Activated CD4-positive, alpha-beta memory T cell treated with anti-CD3 and anti-CD28 coated beads for 36 hours (primary cell): ENCODE measurements at regions not wholly inside any gene's neighbourhood (a gene's known extent, or its start where the extent isn't known, plus 50 kb on each side); places are given as distances from the start of the nearest gene placed in this dataset.

Experiments
- CTCF ChIA-PET: fragments of 350-600 bp; sonication (Branson Sonifier 250); formaldehyde crosslinking; loops from one replicate; lab custom pipeline; 2021; ENCODE audit warnings: antibody characterized with exemption, inconsistent platforms; lab: Charles Lee
- POLR2A ChIA-PET: fragments of 350-600 bp; sonication (Branson Sonifier 250); formaldehyde crosslinking; loops from one replicate; lab custom pipeline; 2021; ENCODE audit warnings: antibody characterized with exemption; lab: Charles Lee
- DNase-seq: peaks from one replicate; pipeline ENCODE4 v3.0.0-alpha.2; 2020
- H3K27ac Mint-ChIP-seq: one replicate; pipeline ENCODE4 v1.8.0; 2021; ENCODE audit warnings: mixed read lengths
- H3K27me3 Mint-ChIP-seq: one replicate; pipeline ENCODE4 v1.8.0; 2021; ENCODE audit warnings: mixed read lengths
- H3K36me3 Mint-ChIP-seq: one replicate; pipeline ENCODE4 v1.8.0; 2021; ENCODE audit warnings: mixed read lengths
- H3K4me1 Mint-ChIP-seq: one replicate; pipeline ENCODE4 v1.8.0; 2021; ENCODE audit warnings: low read depth, mixed read lengths
- H3K4me3 Mint-ChIP-seq: one replicate; pipeline ENCODE4 v1.8.0; 2021; ENCODE audit warnings: mild to moderate bottlenecking, mixed read lengths
- H3K9me3 Mint-ChIP-seq: one replicate; pipeline ENCODE4 v1.8.0; 2021; ENCODE audit warnings: mixed read lengths
- intact Hi-C: fragments of 100-400 bp; cut with micrococcal nuclease; formaldehyde crosslinking; loops from one replicate; pipeline ENCODE4 v1.15.1; 2023

DNA sequence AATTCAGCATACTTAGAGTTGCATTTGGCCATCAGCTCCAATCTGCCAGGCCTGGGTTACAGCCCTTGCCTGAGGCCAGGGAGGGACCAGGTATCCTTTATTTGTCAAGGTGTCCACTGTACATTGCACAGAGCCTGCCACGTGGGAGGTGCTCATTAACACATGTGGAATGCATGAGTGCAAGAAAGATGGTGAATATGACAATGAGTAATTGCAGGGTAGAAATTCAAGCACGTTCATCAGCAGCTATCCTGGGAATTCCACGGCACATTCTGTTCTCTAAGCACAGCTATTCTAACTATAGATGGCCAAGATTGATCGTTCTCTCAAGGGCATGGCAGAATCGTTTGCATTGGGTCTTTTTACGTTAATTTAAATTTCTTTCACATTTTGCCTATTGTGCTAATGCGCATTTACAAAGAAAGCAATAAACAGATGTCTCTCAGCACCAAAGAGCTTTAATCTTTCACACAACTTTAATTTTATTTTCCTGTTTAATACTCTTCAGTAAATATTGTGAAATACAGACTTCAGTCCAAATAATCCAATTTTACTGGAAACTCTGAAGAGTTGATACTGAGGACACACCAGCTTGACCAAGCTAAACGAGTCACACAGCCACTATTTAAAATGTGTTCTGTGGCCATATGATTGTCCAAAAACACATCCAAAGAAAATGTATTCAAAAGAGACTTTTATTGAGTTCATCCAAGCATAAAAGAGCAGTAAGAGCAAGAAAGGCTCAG, 1025.7 kb upstream of the TMEM132C start:
- no peak overlapping the region for H3K27ac Mint-ChIP-seq
- H3K4me3 Mint-ChIP-seq: no peak overlapping the region
- intact Hi-C loops: no loop called here
- H3K4me1 Mint-ChIP-seq: no peaks in the 10 kb centered on the region
- H3K36me3 Mint-ChIP-seq: no peaks in the 10 kb centered on the region
- POLR2A ChIA-PET: no interaction called here
- no peaks in the 10 kb centered on the region for H3K9me3 Mint-ChIP-seq
- DNase-seq: no peak
- CTCF ChIA-PET: no interaction called here
- peaks cover 6% of the 10 kb centered on the region for H3K27me3 Mint-ChIP-seq

DNA sequence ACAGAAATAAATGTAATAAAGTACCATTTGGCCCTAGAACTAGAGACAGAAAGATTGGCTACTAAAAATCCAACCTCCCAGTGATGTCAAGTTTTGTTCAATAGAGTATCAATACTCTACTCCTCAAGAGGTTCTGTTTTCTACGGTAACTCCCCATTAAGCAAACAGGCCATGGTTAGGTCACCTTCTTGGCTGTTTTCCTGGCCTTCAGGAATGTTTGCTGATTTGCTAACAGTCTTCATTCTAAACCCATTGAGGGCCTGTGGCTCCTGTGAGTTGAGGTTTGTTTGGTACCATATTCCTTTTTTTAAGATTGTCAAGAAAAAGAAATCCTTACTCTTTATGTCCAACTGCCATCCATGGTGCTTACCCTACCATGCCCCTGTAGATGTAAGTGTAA, 1022.0 kb upstream of the TMEM132C start:
- Mint-ChIP-seq H3K27me3 (peaks cover 6% of the 10 kb centered on the region), H3K9me3 (no peaks in the 10 kb centered on the region), H3K36me3 (no peaks in the 10 kb centered on the region), H3K4me1 (no peaks in the 10 kb centered on the region), H3K4me3 (no peak overlapping the region), H3K27ac (no peak overlapping the region)
- ChIA-PET CTCF (no interaction called here), POLR2A (no interaction called here)
- no peak for DNase-seq
- intact Hi-C loops: no loop called here

DNA sequence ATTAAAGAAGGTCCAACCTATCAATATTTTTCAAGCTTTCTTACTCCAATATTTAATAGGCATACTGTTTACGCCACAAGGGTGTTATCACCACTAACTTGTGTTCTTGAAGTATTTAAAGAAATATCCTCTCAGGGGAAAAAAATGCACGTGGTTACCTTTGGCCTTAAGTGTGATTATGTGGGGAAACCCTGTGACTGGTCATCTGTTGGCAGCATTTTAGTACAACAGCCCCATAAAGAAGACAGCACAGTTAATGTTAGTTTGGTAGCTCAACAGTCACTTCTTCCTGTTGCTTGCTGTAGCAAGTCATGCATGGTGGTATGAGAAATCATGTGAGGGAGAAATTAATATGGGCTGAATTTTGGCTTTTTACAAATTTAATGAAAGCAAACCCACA, 1021.5 kb upstream of the TMEM132C start:
- no peak for DNase-seq
- H3K4me1 Mint-ChIP-seq: no peaks in the 10 kb centered on the region
- no peak overlapping the region for H3K4me3 Mint-ChIP-seq
- intact Hi-C loops: no loop called here
- no peaks in the 10 kb centered on the region for H3K36me3 Mint-ChIP-seq
- ChIA-PET CTCF (no interaction called here), POLR2A (no interaction called here)
- H3K9me3 Mint-ChIP-seq: no peaks in the 10 kb centered on the region
- H3K27me3 Mint-ChIP-seq: peaks cover 6% of the 10 kb centered on the region
- H3K27ac Mint-ChIP-seq: no peak overlapping the region

DNA sequence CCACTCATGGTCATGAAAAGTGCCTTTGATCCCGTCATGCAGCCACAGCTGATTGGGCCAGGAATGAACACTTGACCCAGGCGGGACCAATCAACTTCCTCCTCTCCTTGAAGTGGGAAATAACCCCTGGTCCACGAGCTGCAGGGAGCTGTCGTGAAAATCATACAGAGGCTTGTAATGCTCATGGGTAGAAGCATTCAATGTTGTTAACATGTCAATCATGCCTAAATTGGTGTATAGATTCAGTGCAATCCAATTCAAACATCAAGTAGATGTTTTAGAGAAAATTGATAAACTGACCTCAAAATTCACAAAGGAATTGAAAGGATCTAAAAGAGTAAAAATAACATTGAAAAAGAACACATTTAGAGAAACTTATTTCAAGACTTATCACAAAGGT, 1019.0 kb upstream of the TMEM132C start:
- no peaks in the 10 kb centered on the region for H3K9me3 Mint-ChIP-seq
- POLR2A ChIA-PET: no interaction called here
- H3K36me3 Mint-ChIP-seq: no peaks in the 10 kb centered on the region
- no peaks in the 10 kb centered on the region for H3K4me1 Mint-ChIP-seq
- no peak overlapping the region for H3K4me3 Mint-ChIP-seq
- intact Hi-C loops: no loop called here
- no peak overlapping the region for H3K27ac Mint-ChIP-seq
- peaks cover 3% of the 10 kb centered on the region for H3K27me3 Mint-ChIP-seq
- CTCF ChIA-PET: no interaction called here
- no peak for DNase-seq

DNA sequence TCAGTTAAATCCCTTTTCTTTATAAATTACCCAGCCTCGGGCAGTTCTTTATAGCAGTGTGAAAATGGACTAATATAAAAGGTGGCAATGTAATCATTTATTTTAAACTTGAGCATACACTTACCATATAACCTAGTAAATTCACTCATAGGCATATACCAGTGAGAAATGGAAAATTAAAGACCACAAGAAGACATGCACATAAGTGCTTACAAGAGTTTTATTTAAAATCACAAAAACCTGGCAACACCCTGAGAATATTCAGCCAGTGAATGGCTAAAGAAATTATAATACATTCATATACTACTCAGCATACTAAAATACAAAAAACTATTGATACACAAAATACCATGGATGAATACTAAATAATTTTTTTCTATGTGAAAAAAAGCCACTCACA, 1017.5 kb upstream of the TMEM132C start:
- CTCF ChIA-PET: no interaction called here
- DNase-seq: no peak
- peaks cover 3% of the 10 kb centered on the region for H3K27me3 Mint-ChIP-seq
- POLR2A ChIA-PET: no interaction called here
- H3K4me3 Mint-ChIP-seq: no peak overlapping the region
- no peaks in the 10 kb centered on the region for H3K9me3 Mint-ChIP-seq
- H3K36me3 Mint-ChIP-seq: no peaks in the 10 kb centered on the region
- no peak overlapping the region for H3K27ac Mint-ChIP-seq
- no peaks in the 10 kb centered on the region for H3K4me1 Mint-ChIP-seq
- intact Hi-C loops: no loop called here

DNA sequence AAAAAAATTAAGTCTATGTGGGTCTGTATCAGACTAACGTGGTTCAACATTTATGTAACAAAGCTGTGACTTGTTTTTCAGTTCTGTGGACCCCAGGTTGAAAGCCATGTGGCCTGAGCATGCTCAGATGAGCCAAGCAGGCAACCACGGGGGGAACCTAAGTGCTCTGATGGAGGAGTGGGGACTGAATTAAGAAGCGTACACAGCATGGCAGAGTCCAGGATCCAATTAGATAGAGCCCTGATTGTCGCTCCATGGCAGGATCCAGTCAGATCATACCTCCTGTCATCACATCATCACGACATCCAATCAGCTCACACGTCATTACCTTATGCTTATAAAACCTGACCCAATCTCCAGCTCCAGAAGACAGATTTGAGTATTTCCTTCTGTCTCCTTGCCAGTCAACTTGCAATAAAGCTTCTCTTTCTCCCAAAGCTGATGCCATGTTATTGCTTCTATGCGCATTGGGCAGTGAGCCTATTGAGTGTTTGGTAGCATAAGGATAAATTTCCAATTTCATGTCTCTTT, 1013.1 kb upstream of the TMEM132C start:
- DNase-seq: no peak
- Mint-ChIP-seq H3K4me3 (no peak overlapping the region), H3K9me3 (no peaks in the 10 kb centered on the region), H3K36me3 (no peaks in the 10 kb centered on the region), H3K4me1 (no peaks in the 10 kb centered on the region), H3K27me3 (peaks cover 3% of the 10 kb centered on the region), H3K27ac (no peak overlapping the region)
- intact Hi-C loops: no loop called here
- ChIA-PET CTCF (interaction anchor here (0.7 kb wide), 1 partner anchor 147 kb away, joined by 3 read pairs; no protein-coding TSS in a partner anchor), POLR2A (no interaction called here)

DNA sequence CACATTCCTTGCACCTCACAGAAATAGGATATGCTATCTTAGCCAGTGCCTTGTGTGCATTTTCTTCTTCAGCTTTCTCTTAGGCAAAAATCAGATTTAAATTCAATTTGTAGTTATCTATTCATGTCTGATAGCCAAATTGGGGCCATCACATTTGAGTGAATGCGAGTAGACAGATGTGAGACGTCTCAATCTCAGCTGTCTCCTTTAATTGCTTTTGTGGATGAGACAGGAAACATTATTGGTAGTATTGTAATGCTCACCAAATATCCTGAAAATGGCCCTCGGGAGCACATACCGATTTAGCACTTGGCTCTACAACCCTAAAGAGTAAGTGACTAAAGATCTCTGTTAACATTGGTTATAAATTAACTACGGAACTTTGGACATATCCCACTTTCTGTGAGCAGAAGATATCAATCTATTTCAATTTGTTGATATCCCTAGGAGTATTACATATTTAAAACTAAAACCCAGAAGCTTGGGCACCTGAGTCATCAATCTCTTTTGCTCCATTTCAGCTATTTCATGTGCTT, 1012.5 kb upstream of the TMEM132C start:
- H3K27me3 Mint-ChIP-seq: peaks cover 3% of the 10 kb centered on the region
- no peak overlapping the region for H3K27ac Mint-ChIP-seq

DNA sequence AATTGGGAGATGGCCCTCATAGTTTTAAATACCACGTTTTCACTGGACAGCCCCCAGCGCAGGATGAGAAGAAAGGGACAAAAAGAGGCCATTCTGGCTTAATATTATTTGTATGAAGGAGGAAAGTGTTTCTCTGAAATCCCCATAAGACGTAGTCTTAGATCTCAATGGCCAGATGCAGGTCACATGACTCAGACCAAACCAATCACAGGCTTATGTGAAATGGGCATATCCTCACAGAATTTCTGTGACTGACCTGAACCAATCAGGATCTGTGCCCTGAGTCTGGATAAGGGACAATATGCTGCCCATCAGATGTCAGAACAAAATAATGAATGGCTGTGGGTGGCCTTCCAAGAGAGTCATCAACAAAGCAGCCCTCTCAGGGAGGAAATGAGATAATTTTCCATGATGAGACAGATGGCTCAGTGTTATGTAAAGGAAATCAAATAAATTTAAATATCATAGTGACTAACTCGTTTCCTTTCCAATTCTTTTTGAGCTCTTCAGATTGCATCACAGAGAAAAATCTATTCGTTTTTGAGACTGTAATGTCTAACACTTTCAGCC, 1009.5 kb upstream of the TMEM132C start:
- intact Hi-C loops: no loop called here
- Mint-ChIP-seq H3K9me3 (no peaks in the 10 kb centered on the region), H3K4me1 (no peaks in the 10 kb centered on the region), H3K4me3 (no peak overlapping the region), H3K27me3 (peaks cover 3% of the 10 kb centered on the region), H3K27ac (no peak overlapping the region), H3K36me3 (no peaks in the 10 kb centered on the region)
- no peak for DNase-seq
- POLR2A ChIA-PET: no interaction called here
- CTCF ChIA-PET: no interaction called here

More for the DNA sequence above, 1012.5 kb upstream of the TMEM132C start:
- Mint-ChIP-seq H3K4me3 (no peak overlapping the region), H3K4me1 (no peaks in the 10 kb centered on the region), H3K36me3 (no peaks in the 10 kb centered on the region), H3K9me3 (no peaks in the 10 kb centered on the region)
- no peak for DNase-seq
- ChIA-PET POLR2A (no interaction called here), CTCF (no interaction called here)
- intact Hi-C loops: no loop called here

DNA sequence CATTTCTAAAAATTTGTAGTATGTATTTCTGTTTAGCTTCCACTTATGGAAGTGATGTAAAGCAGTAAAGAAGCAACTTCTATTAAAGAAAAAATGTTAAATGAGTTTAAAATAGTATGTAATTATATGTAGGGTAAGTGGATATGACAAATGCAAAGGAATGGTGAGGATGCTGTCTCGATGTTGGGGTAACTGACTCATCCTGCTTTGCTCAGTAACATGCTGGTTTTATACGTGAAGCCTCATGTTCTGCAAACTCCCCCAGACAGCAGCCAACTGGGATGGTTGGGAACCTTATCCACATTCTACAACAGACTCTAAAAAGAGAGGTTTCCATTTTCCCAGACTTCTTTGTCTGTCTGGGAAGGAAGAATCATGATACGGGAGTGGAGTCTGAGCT, 1006.4 kb upstream of the TMEM132C start:
- DNase-seq: no peak
- no peak overlapping the region for H3K27ac Mint-ChIP-seq
- no peaks in the 10 kb centered on the region for H3K27me3 Mint-ChIP-seq
- intact Hi-C loops: no loop called here
- H3K36me3 Mint-ChIP-seq: no peaks in the 10 kb centered on the region
- CTCF ChIA-PET: no interaction called here
- no peaks in the 10 kb centered on the region for H3K4me1 Mint-ChIP-seq
- H3K4me3 Mint-ChIP-seq: no peak overlapping the region
- POLR2A ChIA-PET: no interaction called here
- H3K9me3 Mint-ChIP-seq: no peaks in the 10 kb centered on the region

DNA sequence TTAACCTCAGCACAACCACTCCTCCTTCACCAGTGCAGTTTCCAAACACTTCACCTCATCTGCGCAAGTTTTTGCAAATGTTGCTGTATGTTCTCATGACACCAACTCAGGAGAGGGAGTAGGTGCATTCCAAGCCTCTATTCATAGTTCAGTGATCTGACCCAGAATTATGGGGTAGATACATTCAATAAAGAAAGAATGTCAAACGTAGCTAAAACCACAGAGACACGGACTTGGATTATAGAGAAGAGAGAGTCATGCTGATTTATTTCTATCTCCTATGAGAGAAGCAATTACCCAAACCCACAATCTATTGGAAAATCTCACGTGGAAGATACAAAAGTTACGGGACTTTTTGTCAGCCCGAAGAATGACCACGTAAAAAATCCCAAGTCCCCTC, 1006.0 kb upstream of the TMEM132C start:
- DNase-seq: no peak
- intact Hi-C loops: no loop called here
- Mint-ChIP-seq H3K9me3 (no peaks in the 10 kb centered on the region), H3K27ac (no peak overlapping the region), H3K4me3 (no peak overlapping the region), H3K36me3 (no peaks in the 10 kb centered on the region), H3K27me3 (no peaks in the 10 kb centered on the region), H3K4me1 (no peaks in the 10 kb centered on the region)
- CTCF ChIA-PET: no interaction called here
- POLR2A ChIA-PET: no interaction called here

DNA sequence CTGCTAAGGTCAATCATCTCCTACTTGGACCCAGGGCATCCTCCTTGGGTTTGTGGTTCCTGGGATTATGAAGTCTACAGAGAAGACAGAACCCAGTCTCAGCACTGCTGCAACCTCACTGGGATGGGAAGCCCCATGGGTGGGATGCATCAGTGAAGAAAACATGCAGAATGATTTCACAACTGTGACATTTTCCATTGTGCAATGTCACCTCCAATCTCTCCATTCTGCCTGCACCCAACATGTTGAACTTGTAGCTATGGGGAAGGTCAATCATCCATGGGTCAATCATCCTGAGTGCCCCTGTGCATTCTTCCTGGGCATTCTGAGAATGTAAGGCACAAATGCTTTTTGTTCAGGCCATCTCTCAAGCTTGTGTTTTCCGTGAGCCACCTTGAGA, 1004.4 kb upstream of the TMEM132C start:
- ChIA-PET CTCF (no interaction called here), POLR2A (no interaction called here)
- no peaks in the 10 kb centered on the region for H3K4me1 Mint-ChIP-seq
- no peaks in the 10 kb centered on the region for H3K36me3 Mint-ChIP-seq
- no peaks in the 10 kb centered on the region for H3K27me3 Mint-ChIP-seq
- no peak for DNase-seq
- no peak overlapping the region for H3K27ac Mint-ChIP-seq
- H3K4me3 Mint-ChIP-seq: no peak overlapping the region
- H3K9me3 Mint-ChIP-seq: no peaks in the 10 kb centered on the region
- intact Hi-C loops: no loop called here

DNA sequence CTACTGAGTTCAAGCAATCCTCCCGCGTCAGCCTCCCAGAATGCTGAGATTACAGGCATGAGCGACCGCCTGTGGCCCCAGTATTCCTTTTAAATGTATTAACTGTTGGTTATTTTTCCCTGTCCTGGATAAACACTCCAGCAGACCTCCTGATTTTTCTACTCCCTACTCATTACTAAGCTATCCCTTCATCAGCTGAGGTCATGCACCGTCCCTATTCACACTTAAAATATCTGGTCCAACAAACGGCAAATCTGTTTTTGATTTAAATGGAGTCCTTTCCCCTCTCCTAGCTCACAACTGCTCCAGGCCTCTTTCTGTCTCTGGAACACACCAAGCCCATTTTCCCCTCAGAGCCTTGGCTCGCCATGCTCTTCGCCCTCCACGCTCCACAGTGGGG, 1003.3 kb upstream of the TMEM132C start:
- CTCF ChIA-PET: no interaction called here
- no peak overlapping the region for H3K27ac Mint-ChIP-seq

DNA sequence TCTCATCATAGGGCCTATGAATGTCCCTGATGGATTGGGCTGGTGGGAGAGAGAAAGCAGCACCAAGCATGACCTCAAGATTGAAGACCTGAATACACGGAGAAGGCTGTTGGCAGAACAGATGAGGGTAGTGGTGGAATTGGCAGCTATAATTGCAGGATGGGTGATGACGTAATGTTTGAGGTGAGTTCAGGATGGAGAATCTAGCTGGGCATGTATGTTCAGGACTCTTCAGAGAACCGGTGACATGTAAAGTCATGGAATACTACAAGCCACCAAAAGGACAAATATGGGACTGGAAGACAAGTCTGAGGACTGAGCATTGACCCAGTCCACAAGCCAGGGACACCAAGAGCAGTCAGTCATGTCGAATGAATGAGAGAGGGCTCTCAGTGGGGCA, 999.8 kb upstream of the TMEM132C start:
- DNase-seq: no peak

More for the DNA sequence above, 1003.3 kb upstream of the TMEM132C start:
- POLR2A ChIA-PET: no interaction called here
- Mint-ChIP-seq H3K4me3 (no peak overlapping the region), H3K27me3 (no peaks in the 10 kb centered on the region), H3K4me1 (no peaks in the 10 kb centered on the region), H3K36me3 (no peaks in the 10 kb centered on the region), H3K9me3 (no peaks in the 10 kb centered on the region)
- intact Hi-C loops: no loop called here
- DNase-seq: no peak

More for the DNA sequence above, 999.8 kb upstream of the TMEM132C start:
- Mint-ChIP-seq H3K4me1 (no peaks in the 10 kb centered on the region), H3K4me3 (no peak overlapping the region), H3K9me3 (no peaks in the 10 kb centered on the region), H3K36me3 (no peaks in the 10 kb centered on the region), H3K27ac (no peak overlapping the region), H3K27me3 (no peaks in the 10 kb centered on the region)
- ChIA-PET POLR2A (no interaction called here), CTCF (no interaction called here)
- intact Hi-C loops: no loop called here
